Adrenal gland (tissue), 9 donors: ENCODE measurements at regions not wholly inside any gene's neighbourhood (a gene's known extent, or its start where the extent isn't known, plus 50 kb on each side); places are given as distances from the start of the nearest gene placed in this dataset.

Experiments used
- DNase-seq, 7 donors: peaks; one replicate each; pipeline ENCODE4 v3.0.0-alpha.2; 2019 to 2020
- H3K27ac ChIP-seq, 5 donors: fragments of 200-600 bp; sonication (generic) in 4 of 5; 1 replicate in 3 of 5; 2 replicates in 2 of 5; pipeline versions ENCODE4 v1.5.1 to v1.8.0; 2016 to 2020; ENCODE audit warnings: mild to moderate bottlenecking in 1 of 5
- H3K27me3 ChIP-seq: fragments of 200-600 bp; 2 replicates; pipeline ENCODE4 v1.8.0; 2021
- H3K36me3 ChIP-seq, 2 donors: fragments of 200-600 bp; replicated peaks in 1 of 2; 1 replicate in 1 of 2; 2 replicates in 1 of 2; pipeline versions ENCODE4 v1.5.1 to v1.8.0; 2018 to 2022
- H3K4me1 ChIP-seq, 2 donors: fragments of 200-600 bp; replicated peaks in 1 of 2; 1 replicate in 1 of 2; 2 replicates in 1 of 2; pipeline versions ENCODE4 v1.5.1 to v1.8.0; 2018 to 2021
- H3K4me3 ChIP-seq, 4 donors: fragments of 200-600 bp; sonication (generic) in 3 of 4; one replicate each; pipeline ENCODE4 v1.5.1; 2016 to 2018
- H3K9me3 ChIP-seq, 3 donors: fragments of 200-600 bp; sonication (generic) in 1 of 3; replicated peaks in 1 of 3; 1 replicate in 2 of 3; 2 replicates in 1 of 3; pipeline versions ENCODE4 v1.5.1 to v1.8.0; 2016 to 2021
- CTCF ChIP-seq, 6 experiments: fragments of 450-650 bp in 4 of 6; fragments of 200-600 bp in 2 of 6; sonication (generic) in 1 of 6; IDR thresholded peaks; 1 replicate in 5 of 6; 2 replicates in 1 of 6; pipeline versions ENCODE4 v1.5.1 to v1.8.0; 2016 to 2021; ENCODE audit warnings: antibody characterized with exemption in 6 of 6, mild to moderate bottlenecking in 2 of 6, moderate library complexity in 1 of 6
- POLR2A ChIP-seq, 2 donors: fragments of 450-650 bp; IDR thresholded peaks; one replicate each; pipeline ENCODE4 v1.6.1; 2017; ENCODE audit warnings: antibody characterized with exemption in 2 of 2, mild to moderate bottlenecking in 2 of 2, moderate library complexity in 1 of 2
- WGBS, 4 donors: extraction: QIAGEN DNeasy Blood & Tissue Kit in 2 of 4; methylation state at CpG; one replicate each; pipeline versions ENCODE4 v1.1.5 to v1.1.7; 2013 to 2017; 5-methylcytosine and 5-hydroxymethylcytosine counted together
- intact Hi-C, 2 donors: fragments of 100-400 bp; cut with DNase I; formaldehyde crosslinking; loops; one replicate each; pipeline versions ENCODE4 v1.14.1 to v1.15.0; 2022 to 2023
- donor health status: healthy with polysubstance abuse.
- donor health status: Bipolar disorder and iron deficiency.
- donor health status: DM: yes; HTN: yes; CAD: no.
- donor health status: DM: no; HTN: no; CAD: no.
- donor health status: DM: no; HTN: no; CAD: no.

- H3K4me1 ChIP-seq, result no peaks in the 10 kb centered on the region
- H3K36me3 ChIP-seq, result no peaks in the 10 kb centered on the region
- no peak overlapping the region for H3K4me3 ChIP-seq
- H3K27ac ChIP-seq, result no peak overlapping the region
- intact Hi-C loops, result no loop called here
- H3K27me3 ChIP-seq, result no peaks in the 10 kb centered on the region
- DNase-seq, result no peak
- TF ChIP-seq CTCF (IDR thresholded peaks at IDR 0.05) (no peak), POLR2A (IDR thresholded peaks at IDR 0.05) (no peak)
- no peaks in the 10 kb centered on the region for H3K9me3 ChIP-seq
- 68 to 76% (median 74%) methylated on average over 5 of the region's 5 CpGs for whole genome bisulfite sequencing, 4 donors
Measured at GRCh38 chr5:31084871-31085270, 108.6 kb upstream of the CDH6 start.

DNA sequence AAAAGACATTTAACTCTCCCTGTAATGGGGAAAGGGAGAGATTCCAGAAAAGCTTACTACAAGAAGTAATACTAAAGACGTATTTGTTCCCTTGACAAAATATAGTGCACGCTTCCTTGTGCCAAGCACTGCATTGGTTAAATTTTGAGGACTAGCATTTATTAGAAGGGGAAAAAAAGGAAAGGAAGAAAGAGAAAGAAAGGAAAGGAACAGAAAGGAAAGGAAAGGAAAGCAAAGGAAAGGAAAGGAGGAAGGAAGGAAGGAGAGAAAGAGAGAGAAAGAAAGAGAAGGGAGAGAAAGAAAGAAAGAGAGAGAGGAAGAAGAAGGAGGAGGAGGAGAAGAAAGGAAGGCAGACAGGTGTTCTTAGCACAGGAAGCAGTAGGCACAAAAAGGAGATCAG lies 110.1 kb upstream of the CDH6 start:
- Histone ChIP-seq H3K9me3 (no peaks in the 10 kb centered on the region), H3K36me3 (no peaks in the 10 kb centered on the region), H3K27ac (no peak overlapping the region), H3K27me3 (no peaks in the 10 kb centered on the region), H3K4me1 (no peaks in the 10 kb centered on the region), H3K4me3 (no peak overlapping the region)
- intact Hi-C loops, result no loop called here
- DNase-seq, result no peak
- TF ChIP-seq CTCF (IDR thresholded peaks at IDR 0.05), result no peak
- no peak for TF ChIP-seq POLR2A (IDR thresholded peaks at IDR 0.05)
- WGBS, 4 donors, result 73 to 85% (median 80%) methylated on average over 2 of the region's 2 CpGs

GRCh38 chr5:31079668-31080067 lies 113.8 kb upstream of the CDH6 start:
- WGBS, 4 donors, result 81 to 88% (median 86%) methylated on average over 2 of the region's 2 CpGs
- H3K9me3 ChIP-seq, result no peaks in the 10 kb centered on the region
- no peak overlapping the region for H3K27ac ChIP-seq
- no peaks in the 10 kb centered on the region for H3K4me1 ChIP-seq
- no peaks in the 10 kb centered on the region for H3K27me3 ChIP-seq
- no peak for DNase-seq
- intact Hi-C loops, result no loop called here
- H3K36me3 ChIP-seq, result no peaks in the 10 kb centered on the region
- no peak overlapping the region for H3K4me3 ChIP-seq
- TF ChIP-seq POLR2A (IDR thresholded peaks at IDR 0.05) (no peak), CTCF (IDR thresholded peaks at IDR 0.05) (no peak)

GRCh38 chr5:31078956-31079355 lies 114.5 kb upstream of the CDH6 start:
- H3K9me3 ChIP-seq, result no peaks in the 10 kb centered on the region
- H3K4me1 ChIP-seq, result no peaks in the 10 kb centered on the region
- WGBS, 4 donors, result 55 to 67% (median 60%) methylated on average over 3 of the region's 3 CpGs
- no peaks in the 10 kb centered on the region for H3K27me3 ChIP-seq
- no peak for DNase-seq
- no peak overlapping the region for H3K27ac ChIP-seq
- intact Hi-C loops, result no loop called here
- H3K36me3 ChIP-seq, result no peaks in the 10 kb centered on the region
- TF ChIP-seq POLR2A (IDR thresholded peaks at IDR 0.05) (no peak), CTCF (IDR thresholded peaks at IDR 0.05) (no peak)
- no peak overlapping the region for H3K4me3 ChIP-seq
